IPS-18c (cell line): ENCODE measurements at regions not wholly inside any gene's neighbourhood (a gene's known extent, or its start where the extent isn't known, plus 50 kb on each side); places are given as distances from the start of the nearest gene placed in this dataset.
A peak's percentile ranks its signal among the peaks of the same experiment; 100 is the strongest.
"Not testable (repeated sequence)": the region's sequence is repeated elsewhere in the genome, so short reads cannot be mapped to it uniquely, and the experiment has no call there.

ENCODE experiments used
- H3K4me3 ChIP-seq: 2 replicates; pipeline ENCODE4 v1.7.0; 2013; ENCODE audit warnings: low read depth, mild to moderate bottlenecking, low read length, moderate library complexity; ENCODE audit not compliant: insufficient read depth
- H3K9me3 ChIP-seq: one replicate; pipeline ENCODE4 v1.6.1; 2013; ENCODE audit warnings: mild to moderate bottlenecking, low read length, moderate library complexity; ENCODE audit not compliant: control insufficient read depth, insufficient read depth

GRCh38 chr5:130974021-130974683 is 190.9 kb downstream of the HINT1 start:
- no peak overlapping the region for H3K4me3 ChIP-seq
- no peaks in the 10 kb centered on the region for H3K9me3 ChIP-seq

GRCh38 chr5:130966990-130967525 is 198.0 kb downstream of the HINT1 start:
- Histone ChIP-seq H3K4me3 (no peak overlapping the region), H3K9me3 (no peaks in the 10 kb centered on the region)

- Histone ChIP-seq H3K9me3 (no peaks in the 10 kb centered on the region), H3K4me3 (no peak overlapping the region)
These were observed 199.1 kb downstream of the HINT1 start for GRCh38 chr5:130965920-130966319.

GRCh38 chr5:130965360-130965759 is 199.7 kb downstream of the HINT1 start:
- H3K9me3 ChIP-seq, result no peaks in the 10 kb centered on the region
- H3K4me3 ChIP-seq, result no peak overlapping the region

- Histone ChIP-seq H3K9me3 (no peaks in the 10 kb centered on the region), H3K4me3 (no peak overlapping the region)
These were observed 200.5 kb downstream of the HINT1 start for GRCh38 chr5:130964231-130965202.

GRCh38 chr5:130963798-130964197 is 201.3 kb downstream of the HINT1 start:
- Histone ChIP-seq H3K9me3 (no peaks in the 10 kb centered on the region), H3K4me3 (no peak overlapping the region)

- no peak overlapping the region for H3K4me3 ChIP-seq
- no peaks in the 10 kb centered on the region for H3K9me3 ChIP-seq
These were observed 207.9 kb downstream of the HINT1 start for GRCh38 chr5:130957151-130957550.

GRCh38 chr5:130955041-130955440 is 210.0 kb downstream of the HINT1 start:
- no peak overlapping the region for H3K4me3 ChIP-seq
- no peaks in the 10 kb centered on the region for H3K9me3 ChIP-seq

- H3K9me3 ChIP-seq, result no peaks in the 10 kb centered on the region
- H3K4me3 ChIP-seq, result no peak overlapping the region
These were observed 210.7 kb downstream of the HINT1 start for GRCh38 chr5:130954336-130954735.

- Histone ChIP-seq H3K4me3 (no peak overlapping the region), H3K9me3 (peaks cover 2% of the 10 kb centered on the region)
These were observed 226.0 kb downstream of the HINT1 start for GRCh38 chr5:130939059-130939458.

- Histone ChIP-seq H3K9me3 (no peaks in the 10 kb centered on the region), H3K4me3 (no peak overlapping the region)
These were observed 228.0 kb downstream of the HINT1 start for GRCh38 chr5:130937046-130937445.

- H3K9me3 ChIP-seq, result no peaks in the 10 kb centered on the region
- no peak overlapping the region for H3K4me3 ChIP-seq
These were observed 241.4 kb downstream of the HINT1 start for GRCh38 chr5:130923543-130924124.

- H3K4me3 ChIP-seq, result no peak overlapping the region
- no peaks in the 10 kb centered on the region for H3K9me3 ChIP-seq
These were observed 253.0 kb downstream of the HINT1 start for GRCh38 chr5:130912088-130912487.

- Histone ChIP-seq H3K4me3 (no peak overlapping the region), H3K9me3 (no peaks in the 10 kb centered on the region)
These were observed 256.9 kb downstream of the HINT1 start for GRCh38 chr5:130908186-130908585.

GRCh38 chr5:130897537-130898195 is 267.4 kb downstream of the HINT1 start:
- peak overlapping the region; percentile 2; the same call in 1 of the 2 replicates for H3K4me3 ChIP-seq
- H3K9me3 ChIP-seq, result not testable (repeated sequence)

- not testable (repeated sequence) for H3K9me3 ChIP-seq, H3K4me3 ChIP-seq
These were observed 267.9 kb downstream of the HINT1 start for GRCh38 chr5:130897181-130897536.

GRCh38 chr5:130896636-130897035 is 268.4 kb downstream of the HINT1 start:
- Histone ChIP-seq H3K4me3 (no peak overlapping the region), H3K9me3 (no peaks in the 10 kb centered on the region)
